Pulmonary artery endothelial cell (primary cell): ENCODE measurements at regions not wholly inside any gene's neighbourhood (a gene's known extent, or its start where the extent isn't known, plus 50 kb on each side); places are given as distances from the start of the nearest gene placed in this dataset.
"Not testable (repeated sequence)": the region's sequence is repeated elsewhere in the genome, so short reads cannot be mapped to it uniquely, and the experiment has no call there.

Experiments used
- DNase-seq: peaks from one replicate; pipeline ENCODE4 v3.0.0-alpha.2; 2011; ENCODE audit warnings: low read depth, low spot score

DNA sequence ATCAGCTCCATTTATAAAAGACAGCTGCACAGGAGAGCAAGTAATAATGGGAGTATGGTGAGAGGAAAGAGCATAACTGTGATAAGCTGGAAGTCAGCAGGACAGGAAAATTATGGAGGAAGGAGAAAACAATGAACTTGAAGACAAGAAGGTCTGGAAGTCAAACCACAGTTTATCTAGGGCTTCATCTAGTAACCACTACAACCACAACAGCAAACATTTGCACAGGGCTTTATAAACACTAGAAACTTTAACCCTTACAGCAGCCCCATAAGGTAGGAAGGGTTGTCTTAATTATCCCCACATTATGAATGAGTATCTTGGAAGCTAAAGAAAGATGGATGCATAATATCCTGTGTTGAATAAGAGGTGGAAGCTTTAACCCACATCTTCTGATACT, 820.8 kb downstream of the IGSF11 start:
- DNase-seq, result no peak

DNA sequence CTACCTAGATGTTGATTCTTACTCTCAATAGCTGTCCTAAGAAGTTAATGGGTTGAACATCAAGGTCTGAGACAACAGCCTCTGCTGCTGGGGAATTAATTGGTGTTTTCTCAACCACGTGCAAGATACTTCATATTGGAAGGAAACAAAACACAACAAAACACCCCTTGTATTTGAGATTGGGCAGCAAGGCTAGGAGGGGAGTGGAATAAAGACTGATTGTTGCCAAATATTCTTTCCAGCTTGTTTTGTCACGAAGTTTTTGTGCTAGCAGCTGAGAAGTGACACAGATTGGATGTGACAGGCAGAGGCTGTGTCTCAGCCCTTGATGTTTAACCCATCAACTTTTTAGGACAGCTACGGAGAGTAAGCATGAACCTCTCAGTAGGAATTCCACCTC, 808.4 kb downstream of the IGSF11 start:
- no peak for DNase-seq

DNA sequence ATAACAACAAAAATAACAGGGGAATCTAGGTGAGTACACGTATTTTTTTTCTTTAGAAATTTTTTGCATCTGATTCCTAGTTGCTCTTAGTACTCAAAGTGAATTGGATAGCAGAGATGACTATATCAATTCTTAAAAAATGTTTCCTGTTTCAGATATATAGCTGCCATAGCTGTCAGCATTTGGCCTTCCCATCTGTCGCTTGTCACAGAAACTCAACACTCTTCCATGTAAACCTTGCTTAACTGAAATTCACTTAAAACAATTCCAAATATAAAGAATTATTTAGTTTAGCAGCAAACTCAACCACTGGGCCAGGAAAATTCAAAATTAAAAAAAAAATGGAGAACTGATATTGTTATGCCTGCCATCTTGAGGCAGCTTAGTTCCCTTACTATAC, 807.5 kb downstream of the IGSF11 start:
- no peak for DNase-seq

DNA sequence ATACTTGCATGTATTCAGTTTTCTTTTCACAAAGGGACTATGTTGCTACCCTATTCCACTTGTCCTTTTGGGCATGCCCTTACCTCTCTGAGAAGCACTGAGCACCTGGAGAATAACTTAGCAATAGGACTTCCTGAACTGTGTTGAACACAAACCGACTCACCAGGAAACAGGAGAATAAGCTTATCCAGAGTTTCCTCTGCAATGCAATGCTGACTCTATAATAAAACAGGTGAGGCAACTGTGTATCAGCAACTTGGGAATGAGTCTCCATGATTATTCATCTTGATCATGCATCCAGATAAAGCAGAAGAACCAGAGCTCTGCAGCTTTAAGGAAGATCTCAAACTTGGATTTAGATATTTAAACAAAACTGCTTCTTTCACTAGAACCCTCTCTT, 806.5 kb downstream of the IGSF11 start:
- no peak for DNase-seq

DNA sequence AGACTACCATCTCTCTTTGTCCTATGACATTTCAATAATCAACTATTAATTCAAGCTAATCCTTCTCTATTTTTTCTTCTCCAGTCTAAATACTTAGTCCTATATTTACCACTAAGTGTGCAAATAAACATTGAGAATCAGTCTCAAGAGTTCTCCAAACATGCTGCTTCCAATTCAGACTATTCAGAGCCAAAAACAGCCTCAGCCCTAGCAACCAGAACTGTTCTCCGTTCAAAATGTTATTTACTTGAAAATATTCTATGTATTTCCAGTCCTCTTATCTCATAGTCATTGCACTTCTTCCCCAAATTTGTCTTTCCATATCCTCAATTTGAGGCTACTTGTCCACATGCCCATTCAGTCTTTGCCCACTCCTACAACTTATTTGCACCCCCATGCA, 805.5 kb downstream of the IGSF11 start:
- DNase-seq, result no peak

DNA sequence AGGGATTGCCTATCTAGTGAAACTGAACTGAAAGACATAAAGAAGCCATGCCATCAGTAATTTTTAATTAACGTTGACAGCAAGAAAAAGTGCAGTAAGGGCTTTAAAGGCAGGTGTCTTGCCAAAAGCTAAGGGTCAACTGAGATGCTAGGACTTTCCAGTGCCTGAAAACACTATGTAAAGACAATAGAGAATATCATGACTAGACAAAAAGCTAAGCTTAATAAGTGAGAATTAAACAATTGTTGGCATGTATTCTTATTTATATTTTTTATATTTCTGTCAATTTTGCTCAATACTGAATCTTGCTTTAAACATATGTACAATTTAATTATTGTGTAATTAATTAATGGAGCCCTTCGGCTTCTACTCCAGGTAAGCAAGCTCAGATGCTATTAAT, 803.1 kb downstream of the IGSF11 start:
- DNase-seq, result no peak

DNA sequence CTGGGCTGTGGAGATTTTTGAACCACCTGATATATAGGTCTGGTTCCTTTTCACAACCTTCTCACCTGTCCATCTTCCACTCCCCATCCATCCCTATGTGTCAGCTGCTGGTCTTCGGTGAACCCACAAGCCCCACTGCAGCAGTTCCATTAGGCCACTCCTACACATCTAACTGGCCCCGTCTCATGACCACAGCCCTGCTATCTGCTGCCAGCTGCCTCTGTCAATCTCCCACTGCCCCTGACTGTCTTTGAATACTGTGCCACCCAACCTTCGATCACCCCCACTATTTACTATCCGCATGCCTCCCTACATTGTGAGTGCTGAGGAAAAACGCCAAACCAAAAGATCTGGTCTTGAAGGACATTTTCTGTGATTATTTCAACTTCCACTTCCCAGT, 795.4 kb downstream of the IGSF11 start:
- no peak for DNase-seq

DNA sequence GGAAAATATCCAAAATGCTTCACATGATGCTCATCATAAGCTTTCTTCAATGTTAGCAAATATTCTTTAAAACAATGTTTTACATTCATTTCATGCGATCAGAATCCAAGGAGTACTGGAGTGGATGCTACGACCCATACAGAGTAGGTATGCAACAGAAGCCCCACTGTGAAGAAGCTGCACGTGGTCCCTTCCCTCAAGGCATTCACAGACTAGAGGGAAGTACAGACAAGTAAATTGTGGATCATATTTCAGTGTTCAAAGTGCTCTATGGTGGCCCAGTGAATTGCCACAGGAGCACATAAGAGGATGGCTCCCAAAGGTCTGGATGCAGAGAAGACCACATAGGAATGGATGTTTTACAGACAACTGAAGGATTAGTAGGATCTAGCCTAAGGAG, 789.9 kb downstream of the IGSF11 start:
- DNase-seq, result no peak

DNA sequence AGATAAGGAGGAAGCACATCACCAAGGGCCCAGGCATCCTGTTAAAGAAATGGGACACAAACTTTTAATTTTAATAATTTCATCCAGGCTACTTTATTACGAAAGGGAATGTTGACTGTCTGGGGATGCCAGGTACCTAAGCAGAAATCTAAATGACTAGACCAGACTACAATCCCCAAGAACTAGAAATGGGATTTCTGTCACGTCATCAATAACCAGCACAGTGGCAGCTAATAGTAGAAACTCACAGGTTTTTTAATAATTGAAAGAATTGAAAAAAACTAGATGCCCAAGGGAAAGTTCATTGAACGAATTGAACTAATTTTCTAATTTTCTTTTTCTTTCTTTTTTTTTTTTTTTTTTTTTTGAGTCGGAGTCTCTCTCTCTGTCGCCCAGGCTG, 789.3 kb downstream of the IGSF11 start:
- no peak for DNase-seq

DNA sequence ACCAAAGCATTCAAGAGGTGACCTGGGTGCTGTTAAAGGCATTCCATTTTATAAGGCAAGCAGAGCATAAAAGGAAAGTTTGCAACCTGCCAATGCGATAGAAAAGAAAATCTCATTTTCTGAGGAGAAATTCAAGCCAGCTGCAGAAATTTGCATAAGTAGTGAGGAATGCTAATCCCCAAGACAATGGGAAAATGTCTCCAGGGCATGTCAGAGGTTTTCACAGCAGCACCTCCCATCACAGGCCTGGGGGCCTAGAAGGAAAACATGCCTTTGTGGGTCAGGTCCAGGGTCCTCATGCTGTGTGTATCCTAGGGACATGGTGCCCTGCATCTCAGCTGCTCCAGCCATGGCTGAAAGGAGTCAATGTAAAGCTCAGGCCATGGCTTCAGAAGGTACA, 775.8 kb downstream of the IGSF11 start:
- DNase-seq, result not testable (repeated sequence)

DNA sequence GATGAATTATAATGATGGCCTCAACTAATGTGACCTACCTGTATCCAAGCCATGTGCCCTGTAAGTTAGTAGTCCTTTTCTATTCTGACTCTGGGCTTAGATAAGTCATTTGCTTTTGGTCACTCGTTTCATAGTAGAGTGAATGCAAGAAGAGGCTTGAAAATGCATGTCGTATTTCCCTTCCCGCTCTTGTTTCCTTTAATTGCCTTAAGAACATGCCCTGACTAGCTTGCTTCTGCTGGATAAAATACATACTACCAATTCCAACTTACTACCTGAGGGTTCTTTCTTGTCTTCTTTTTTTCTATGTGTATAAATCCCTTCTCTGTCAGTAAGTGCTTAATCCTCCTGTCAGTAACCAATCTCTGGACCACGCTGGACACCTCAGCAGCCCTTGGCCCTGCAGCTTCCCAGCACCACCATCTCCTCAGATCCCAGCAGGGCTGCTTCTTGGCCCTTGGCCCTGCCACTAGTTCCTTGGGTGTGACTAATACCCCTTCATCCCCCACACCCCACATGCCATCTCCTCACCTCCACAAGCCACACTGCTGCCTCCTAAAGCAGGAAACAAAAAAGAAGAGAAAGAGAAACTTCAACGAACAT, 771.7 kb downstream of the IGSF11 start:
- DNase-seq, result no peak

DNA sequence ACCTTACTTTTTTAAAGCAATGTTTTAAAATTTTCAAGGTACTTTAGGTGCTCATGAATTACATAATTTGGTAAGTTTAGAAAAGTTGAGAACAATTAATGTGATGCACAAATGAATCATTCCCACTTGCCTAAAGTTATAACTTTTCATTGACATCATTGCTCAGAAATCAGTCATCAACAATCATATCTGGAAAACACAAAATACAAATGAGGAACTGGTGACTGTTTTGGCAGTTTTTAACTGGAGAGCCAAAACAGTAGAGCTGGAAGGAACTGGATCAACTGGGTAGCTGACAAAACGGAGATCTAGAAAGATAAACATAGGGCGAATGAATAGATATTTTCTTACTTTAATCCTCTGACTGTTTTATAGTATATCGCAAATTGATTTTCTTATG, 767.1 kb downstream of the IGSF11 start:
- DNase-seq, result no peak

DNA sequence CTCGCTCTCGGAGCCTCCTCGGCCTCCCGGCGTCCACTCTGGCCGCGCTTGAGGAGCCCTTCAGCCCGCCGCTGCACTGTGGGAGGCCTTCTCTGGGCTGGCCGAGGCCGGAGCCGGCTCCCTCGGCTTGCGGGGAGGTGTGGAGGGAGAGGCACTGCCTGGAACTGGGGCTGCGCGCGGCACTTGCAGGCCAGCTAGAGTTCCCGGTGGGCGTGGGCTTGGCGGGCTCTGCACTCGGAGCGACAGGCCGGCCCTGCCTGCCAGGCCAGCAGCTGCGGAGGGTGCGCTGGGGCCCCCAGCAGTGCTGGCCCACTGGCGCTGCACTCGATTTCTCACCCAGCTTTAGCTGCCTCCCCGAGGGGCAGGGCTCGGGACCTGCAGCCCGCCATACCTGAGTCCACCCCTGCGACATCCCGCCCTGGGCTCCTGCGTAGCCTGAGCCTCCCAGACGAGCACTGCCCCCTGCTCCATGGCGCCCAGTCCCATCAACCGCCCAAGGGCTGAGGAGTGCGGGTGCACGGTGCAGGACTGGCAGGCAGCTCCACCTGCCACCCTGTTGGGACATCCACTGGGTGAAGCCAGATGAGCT, 765.0 kb downstream of the IGSF11 start:
- no peak for DNase-seq

DNA sequence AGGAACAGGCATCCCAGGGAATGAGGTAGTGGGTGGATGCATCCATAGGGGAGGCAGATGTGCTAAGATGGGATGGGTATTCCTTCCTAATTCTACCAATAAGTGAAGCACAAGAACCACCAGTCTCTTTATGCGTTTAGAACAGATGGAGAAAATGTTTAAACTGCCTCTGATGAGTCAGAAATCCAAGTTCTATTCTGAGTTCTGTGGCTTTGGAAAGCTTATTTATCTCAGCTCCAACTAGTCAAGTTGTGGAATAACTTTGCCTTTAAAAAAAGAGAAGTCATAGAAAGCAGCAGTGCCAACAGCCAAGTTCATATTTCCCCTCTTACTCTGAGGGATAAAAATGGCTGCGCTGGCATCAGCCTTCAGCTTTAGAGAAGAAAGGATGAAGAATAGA, 761.7 kb downstream of the IGSF11 start:
- DNase-seq, result no peak

DNA sequence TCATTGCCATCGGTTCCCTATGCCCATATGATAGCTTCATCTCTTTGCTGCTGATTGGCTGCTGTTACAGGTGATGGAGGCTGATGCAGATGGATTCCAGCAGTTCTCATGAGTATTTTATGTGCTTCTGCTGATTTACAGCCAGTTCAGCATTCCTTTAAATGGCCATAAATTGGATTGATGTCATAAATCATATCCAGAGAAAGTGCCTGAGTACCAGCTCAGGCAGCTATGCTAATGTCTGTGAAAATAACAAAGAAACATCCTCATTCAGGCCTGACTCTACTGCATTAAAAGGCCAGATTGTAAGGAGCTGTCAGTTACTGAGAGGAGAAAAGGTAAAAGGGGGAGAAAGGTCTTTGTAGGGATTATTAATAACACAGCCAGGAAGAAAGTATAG, 756.8 kb downstream of the IGSF11 start:
- no peak for DNase-seq

DNA sequence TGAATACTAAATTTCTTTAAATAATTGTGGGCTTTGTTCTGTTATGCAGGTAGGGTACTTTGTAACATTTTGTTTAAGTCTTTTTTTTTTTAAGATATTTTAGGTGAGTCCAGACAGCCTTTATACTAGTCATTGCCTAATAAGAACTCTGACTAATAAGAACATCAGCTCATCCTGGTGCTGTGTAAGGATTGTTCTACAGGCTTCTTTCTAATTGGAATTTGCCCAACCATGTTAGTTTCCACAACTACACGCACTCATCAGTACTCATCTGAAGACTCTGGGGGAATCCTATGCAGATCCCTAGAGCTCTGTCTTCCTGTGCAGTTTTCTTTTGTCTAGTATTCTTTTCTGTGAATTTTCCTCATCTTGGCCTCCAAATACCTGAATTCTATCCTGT, 741.8 kb downstream of the IGSF11 start:
- no peak for DNase-seq

DNA sequence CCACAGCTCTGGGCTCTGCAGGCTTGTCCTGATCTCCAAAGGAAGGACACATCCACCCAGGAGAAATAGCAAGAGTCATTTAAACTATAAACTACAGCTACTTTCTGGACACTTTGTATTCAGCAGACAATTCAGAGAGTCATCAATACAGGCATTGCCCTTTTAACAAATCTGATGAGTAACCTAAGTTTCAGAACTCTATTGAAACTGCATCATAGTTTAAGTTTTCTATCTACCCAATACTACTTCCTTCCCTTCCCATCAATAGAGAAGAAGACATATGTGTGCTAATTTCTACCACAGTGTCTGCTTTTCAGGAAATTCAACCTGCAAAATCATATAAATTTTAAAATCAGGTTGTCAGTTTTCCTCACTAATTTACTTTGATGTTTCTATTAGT, 736.5 kb downstream of the IGSF11 start:
- no peak for DNase-seq

DNA sequence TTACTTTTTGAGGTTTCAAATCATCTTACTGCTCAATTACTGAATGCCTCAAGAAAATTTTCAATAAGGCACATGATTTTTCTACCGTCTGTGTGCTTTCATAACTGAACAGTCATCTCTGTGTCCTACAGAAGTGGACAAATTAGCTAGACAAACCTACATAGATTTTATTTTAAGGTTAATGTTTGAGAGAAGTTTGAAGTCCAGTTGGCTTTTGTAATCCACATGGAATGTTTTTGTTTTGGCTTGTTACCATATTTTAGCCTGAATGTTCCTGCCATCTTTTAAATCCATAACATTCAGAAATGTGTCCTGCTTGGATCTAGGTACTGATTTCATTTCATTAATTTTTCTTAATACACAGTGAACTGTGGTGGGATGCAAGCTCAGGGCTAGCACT, 730.1 kb downstream of the IGSF11 start:
- DNase-seq, result no peak

DNA sequence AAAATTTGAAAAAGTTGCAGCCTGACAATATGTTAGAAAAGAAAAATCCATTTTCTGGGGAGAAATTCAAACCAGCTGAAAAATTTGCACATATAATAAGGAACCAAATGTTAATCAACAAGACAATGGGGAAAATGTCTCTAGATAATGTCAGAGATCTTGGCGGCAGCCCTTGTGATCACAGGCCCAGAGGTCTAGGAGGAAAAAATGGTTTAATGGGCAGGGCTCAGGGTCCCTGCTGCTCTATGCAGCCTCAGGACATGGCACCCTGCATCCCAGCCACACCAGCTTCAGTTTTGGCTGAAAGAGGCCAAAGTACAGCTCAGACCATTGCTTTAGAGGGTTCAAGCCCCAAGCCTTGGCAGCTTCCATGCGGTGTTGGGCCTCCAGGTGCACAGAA, 701.9 kb downstream of the IGSF11 start:
- no peak for DNase-seq

DNA sequence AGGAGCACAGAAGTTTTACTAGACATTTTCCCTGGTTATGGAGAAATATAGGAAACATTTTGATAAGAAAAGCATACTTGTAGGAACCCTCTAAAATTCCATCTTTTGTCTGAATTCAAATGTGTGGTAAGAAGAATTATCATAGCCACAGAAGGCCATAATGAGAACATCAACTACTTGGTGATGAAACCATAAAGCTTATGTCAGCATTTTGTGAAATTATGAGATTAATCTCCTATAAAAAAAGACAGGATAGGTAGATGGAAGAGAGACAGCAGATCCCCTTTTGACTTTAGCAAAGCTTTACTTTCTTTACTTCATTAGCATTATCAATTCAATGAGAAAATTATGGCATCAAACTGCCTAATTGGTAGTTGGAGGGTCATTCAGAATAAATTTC, 697.0 kb downstream of the IGSF11 start:
- DNase-seq, result no peak

DNA sequence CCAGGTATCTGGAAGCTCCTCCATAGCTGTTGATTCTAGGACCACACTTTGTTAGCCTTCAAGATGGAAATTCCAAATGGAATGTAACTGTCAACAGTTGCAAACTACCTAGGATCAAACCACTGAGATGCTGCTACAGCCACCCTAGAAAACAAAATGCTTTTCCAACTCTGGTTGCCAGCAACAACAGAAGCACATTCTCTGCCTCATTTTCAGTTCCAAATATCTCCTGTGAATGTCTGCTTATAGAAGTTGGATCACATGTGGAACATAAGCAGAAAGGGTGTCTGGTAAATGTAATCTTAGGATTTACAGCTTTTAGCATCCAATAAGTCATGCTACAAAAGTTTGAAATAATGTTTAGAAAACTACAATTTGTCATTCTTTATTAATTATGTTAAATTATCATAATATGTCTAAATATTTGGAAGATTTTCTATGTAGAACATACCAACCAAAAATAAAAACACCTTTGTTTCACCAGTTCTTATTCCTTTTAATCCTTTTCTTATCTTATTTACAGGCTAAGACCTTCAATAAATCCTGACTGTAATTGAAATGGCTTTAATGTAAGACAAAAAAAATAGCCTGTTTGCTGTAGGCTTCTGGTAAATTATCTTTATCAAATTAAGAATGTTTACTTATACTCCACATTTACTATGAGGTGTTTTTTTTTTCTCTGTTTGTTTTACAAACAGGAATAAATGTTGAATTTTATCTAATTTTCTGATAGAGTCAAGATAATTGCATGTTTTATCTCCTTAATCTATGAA, 687.1 kb downstream of the IGSF11 start:
- no peak for DNase-seq

DNA sequence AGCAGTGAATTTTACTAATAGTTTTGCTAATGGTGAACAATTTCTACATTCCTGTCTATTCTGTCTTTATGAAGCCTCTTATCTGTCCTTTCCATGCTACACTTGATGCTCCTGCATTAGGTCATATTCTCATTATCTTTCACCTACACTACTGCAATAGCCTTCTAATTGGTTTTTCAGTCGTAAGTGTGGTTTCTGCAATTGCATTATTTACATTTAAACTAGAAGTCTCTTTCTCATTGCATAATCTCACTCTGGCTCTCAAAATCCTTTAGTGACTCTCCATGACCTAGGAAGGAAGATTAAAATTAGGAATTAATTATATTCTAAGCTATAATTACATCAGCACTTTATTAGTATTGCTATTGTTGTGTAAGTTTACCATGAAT, 686.5 kb downstream of the IGSF11 start:
- DNase-seq, result no peak

DNA sequence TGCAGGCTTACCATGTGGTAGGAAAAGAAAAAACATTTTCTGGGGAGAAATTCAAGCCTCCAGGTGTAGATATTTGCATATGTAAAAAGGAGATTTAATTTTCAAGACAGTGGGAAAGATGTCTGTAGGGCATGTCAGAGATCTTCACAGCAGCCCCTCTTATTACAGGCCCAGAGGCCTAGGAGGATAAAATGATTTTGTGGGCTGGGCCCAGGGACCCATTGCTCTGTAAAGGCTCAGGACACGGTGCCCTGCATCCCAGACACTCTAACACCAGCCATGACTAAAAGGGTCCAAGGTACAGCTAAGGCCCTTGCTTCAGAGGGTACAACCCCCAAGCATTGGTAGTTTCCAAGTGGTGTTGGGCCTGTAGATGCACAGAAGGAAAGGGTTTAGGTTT, 680.1 kb downstream of the IGSF11 start:
- no peak for DNase-seq
